ENCODE measurements at regions not wholly inside any gene's neighbourhood (a gene's known extent, or its start where the extent isn't known, plus 50 kb on each side); places are given as distances from the start of the nearest gene placed in this dataset.

DNA sequence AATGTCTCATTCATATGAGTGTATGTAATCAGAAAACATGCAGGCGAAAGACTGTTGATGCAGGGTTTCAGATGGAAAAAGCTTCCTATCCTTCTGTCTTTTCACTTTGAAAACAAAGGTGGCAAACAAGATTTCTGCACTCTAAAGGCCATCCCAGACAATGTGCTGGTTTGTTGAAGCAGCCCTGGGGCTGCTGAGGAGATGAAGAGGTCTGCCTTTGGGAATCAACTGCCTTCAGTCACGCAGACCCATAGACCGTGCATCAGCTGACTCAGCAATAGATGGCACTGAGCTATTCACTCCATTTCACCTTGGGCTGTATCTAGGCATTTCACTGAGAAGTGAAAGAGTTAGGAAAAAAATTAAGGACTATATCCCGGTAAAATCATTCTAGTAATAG lies 60.5 kb upstream of the C5orf46 start:
- no peak for DNase-seq
- in situ Hi-C loops (cut with MboI; ENCODE audit: low pct_unique_long_range_greater_than_20kb, low sequenced_read_pairs), result no loop called here

DNA sequence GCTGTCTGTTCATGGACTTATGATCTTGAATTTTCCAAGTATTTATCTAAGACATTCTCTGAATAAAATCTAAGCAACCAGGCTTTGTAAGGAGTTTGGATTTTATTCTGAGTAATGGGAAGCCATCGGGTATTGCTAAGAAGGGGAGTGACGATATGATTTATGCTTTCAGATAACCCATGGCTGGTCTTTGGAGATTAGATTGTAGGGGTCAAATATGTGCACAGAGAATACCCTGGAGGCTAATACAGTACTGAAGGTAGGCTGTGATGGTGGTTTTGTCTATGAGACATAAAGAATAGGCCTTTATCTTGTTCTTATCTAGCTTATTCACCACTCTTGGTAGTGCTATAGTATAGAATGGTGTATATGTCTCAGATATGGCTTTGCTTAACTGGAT lies 60.0 kb upstream of the C5orf46 start:
- in situ Hi-C loops (cut with MboI; ENCODE audit: low pct_unique_long_range_greater_than_20kb, low sequenced_read_pairs), result no loop called here
- no peak for DNase-seq

GRCh38 chr5:147965715-147966114 lies 59.4 kb upstream of the C5orf46 start:
- in situ Hi-C loops (cut with MboI; ENCODE audit: low pct_unique_long_range_greater_than_20kb, low sequenced_read_pairs), result no loop called here
- no peak for DNase-seq

- in situ Hi-C loops (cut with MboI; ENCODE audit: low pct_unique_long_range_greater_than_20kb, low sequenced_read_pairs), result no loop called here
- no peak for DNase-seq
These were observed 57.8 kb upstream of the C5orf46 start for GRCh38 chr5:147963948-147964693.

- no peak for DNase-seq
- in situ Hi-C loops (cut with MboI; ENCODE audit: low pct_unique_long_range_greater_than_20kb, low sequenced_read_pairs), result no loop called here
These were observed 57.1 kb upstream of the C5orf46 start for GRCh38 chr5:147963436-147963835.

DNA sequence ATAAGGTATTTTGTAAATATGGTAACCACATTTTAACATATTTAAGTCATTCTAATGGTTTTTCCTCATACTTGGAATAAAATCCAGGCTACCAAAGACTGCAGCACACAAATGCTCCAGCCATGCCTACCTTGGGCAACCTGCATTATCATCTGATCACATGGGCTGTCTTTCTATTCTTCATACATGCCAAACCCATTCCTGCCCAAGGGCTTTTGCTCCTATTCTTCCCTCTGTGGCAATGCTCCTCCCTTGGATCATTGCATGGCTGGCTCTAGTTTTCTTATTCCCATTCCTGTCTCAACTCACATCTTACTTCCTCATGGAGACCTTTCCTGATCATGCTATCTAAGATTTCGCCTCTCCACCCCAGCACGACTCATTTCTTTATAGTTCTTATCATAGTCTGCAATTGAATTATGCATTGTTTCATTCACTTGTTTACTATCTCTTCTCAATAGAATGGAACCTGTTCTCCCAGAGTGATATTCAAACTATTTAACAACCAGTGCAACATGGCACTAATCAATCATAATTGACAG lies 54.9 kb upstream of the C5orf46 start:
- in situ Hi-C loops (cut with MboI; ENCODE audit: low pct_unique_long_range_greater_than_20kb, low sequenced_read_pairs), result no loop called here
- no peak for DNase-seq

- in situ Hi-C loops (cut with MboI; ENCODE audit: low pct_unique_long_range_greater_than_20kb, low sequenced_read_pairs), result no loop called here
These were observed 51.6 kb upstream of the C5orf46 start for GRCh38 chr5:147957901-147958300.

DNA sequence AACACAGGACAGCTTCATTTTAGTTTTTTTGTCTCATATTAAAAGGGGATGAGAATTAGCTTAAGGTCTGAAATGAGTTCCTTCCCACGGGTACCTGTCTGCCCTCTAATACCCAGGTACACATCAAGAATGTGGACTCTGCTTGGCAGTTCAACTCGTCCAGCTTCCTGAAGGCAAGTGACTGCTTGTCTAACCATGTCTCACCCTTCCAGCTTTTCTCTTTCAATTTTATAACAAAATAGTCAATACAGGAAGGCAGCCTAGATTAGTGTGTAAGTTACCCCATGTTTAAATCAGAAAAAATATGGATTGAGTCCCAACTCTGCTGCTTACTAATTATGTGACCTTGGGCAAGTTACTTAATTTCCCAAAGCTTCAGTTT lies 50.5 kb upstream of the C5orf46 start:
- in situ Hi-C loops (cut with MboI; ENCODE audit: low pct_unique_long_range_greater_than_20kb, low sequenced_read_pairs), result no loop called here
- DNase-seq, result no peak

More at GRCh38 chr5:147957901-147958300, 51.6 kb upstream of the C5orf46 start:
- DNase-seq, result no peak

GRCh38 chr5:147956064-147956841 lies 49.9 kb upstream of the C5orf46 start:
- in situ Hi-C loops (cut with MboI; ENCODE audit: low pct_unique_long_range_greater_than_20kb, low sequenced_read_pairs), result no loop called here
- no peak for DNase-seq

All from KBM-7 (cell line).